CD14-positive monocyte (primary cell): ENCODE measurements at regions not wholly inside any gene's neighbourhood (a gene's known extent, or its start where the extent isn't known, plus 50 kb on each side); places are given as distances from the start of the nearest gene placed in this dataset.

Experiments
- DNase-seq, 3 donors: peaks; one replicate each; pipeline ENCODE4 v3.0.0-alpha.2; 2011 to 2022
- H2AFZ ChIP-seq: 2 replicates; pipeline ENCODE4 v1.6.0; 2012; ENCODE audit warnings: mild to moderate bottlenecking, low read depth, low read length, inconsistent platforms; ENCODE audit not compliant: insufficient read depth, poor library complexity, severe bottlenecking
- H3K27ac ChIP-seq, 2 donors: 1 replicate in 1 of 2; 2 replicates in 1 of 2; pipeline ENCODE4 v1.5.1; 2012 to 2013; ENCODE audit warnings: low read length in 2 of 2, control low read depth in 1 of 2, inconsistent platforms in 1 of 2, low read depth in 1 of 2, mild to moderate bottlenecking in 1 of 2
- H3K27me3 ChIP-seq, 2 donors: one replicate each; pipeline versions ENCODE4 v1.6.0 to v1.6.1; 2011 to 2013; ENCODE audit warnings: low read length in 2 of 2; ENCODE audit not compliant: control insufficient read depth in 2 of 2, insufficient read depth in 2 of 2
- H3K36me3 ChIP-seq, 2 donors: replicated peaks in 1 of 2; 1 replicate in 1 of 2; 2 replicates in 1 of 2; pipeline versions ENCODE4 v1.5.1 to v1.6.1; 2012 to 2013; ENCODE audit warnings: low read length in 2 of 2, control low read depth in 1 of 2, inconsistent platforms in 1 of 2, mild to moderate bottlenecking in 1 of 2; ENCODE audit not compliant: insufficient read depth in 2 of 2, control insufficient read depth in 1 of 2
- H3K4me1 ChIP-seq, 2 donors: 1 replicate in 1 of 2; 2 replicates in 1 of 2; pipeline versions ENCODE4 v1.5.1 to v1.6.1; 2012 to 2013; ENCODE audit warnings: low read length in 2 of 2, control low read depth in 1 of 2, inconsistent platforms in 1 of 2, mild to moderate bottlenecking in 1 of 2, moderate library complexity in 1 of 2; ENCODE audit not compliant: insufficient read depth in 2 of 2, control insufficient read depth in 1 of 2
- H3K4me2 ChIP-seq: replicated peaks from 2 replicates; pipeline ENCODE3; 2012; ENCODE audit warnings: low read length, moderate library complexity, mild to moderate bottlenecking; ENCODE audit not compliant: poor library complexity, severe bottlenecking; ENCODE audit errors: extremely low read depth
- H3K4me3 ChIP-seq, 3 experiments: fragments of 200-600 bp in 1 of 3; sonication (generic) in 1 of 3; replicated peaks in 1 of 3; 1 replicate in 2 of 3; 2 replicates in 1 of 3; pipeline ENCODE4 v1.5.1; 2011 to 2013; ENCODE audit warnings: low read length in 3 of 3, mild to moderate bottlenecking in 3 of 3, control low read depth in 2 of 3, low read depth in 2 of 3, inconsistent platforms in 1 of 3, moderate library complexity in 1 of 3
- H3K79me2 ChIP-seq: 2 replicates; pipeline ENCODE4 v1.6.0; 2012; ENCODE audit warnings: mild to moderate bottlenecking, control low read depth, inconsistent platforms, low read length, moderate library complexity; ENCODE audit not compliant: insufficient read depth
- H3K9ac ChIP-seq: 2 replicates; pipeline ENCODE4 v1.6.0; 2017; ENCODE audit warnings: low read length, mild to moderate bottlenecking; ENCODE audit not compliant: insufficient read depth, poor library complexity, severe bottlenecking
- H3K9me3 ChIP-seq, 2 donors: replicated peaks in 1 of 2; 1 replicate in 1 of 2; 2 replicates in 1 of 2; pipeline versions ENCODE4 v1.5.1 to v1.6.1; 2012 to 2013; ENCODE audit warnings: low read length in 2 of 2, control low read depth in 1 of 2; ENCODE audit not compliant: control insufficient read depth in 1 of 2, insufficient read depth in 1 of 2
- H4K20me1 ChIP-seq: 2 replicates; pipeline ENCODE4 v1.6.0; 2012; ENCODE audit warnings: mild to moderate bottlenecking, low read length, control low read depth, moderate library complexity; ENCODE audit not compliant: insufficient read depth
- H3K27ac Mint-ChIP-seq, 7 donors: one replicate each; pipeline ENCODE4 v1.8.0; 2020; ENCODE audit warnings: mild to moderate bottlenecking in 7 of 7, mixed read lengths in 7 of 7, moderate library complexity in 6 of 7, inconsistent platforms in 2 of 7
- H3K27me3 Mint-ChIP-seq, 3 donors: one replicate each; pipeline ENCODE4 v1.8.0; 2021 to 2022; ENCODE audit warnings: low read depth in 3 of 3, mild to moderate bottlenecking in 3 of 3, mixed read lengths in 3 of 3, moderate library complexity in 3 of 3, inconsistent platforms in 1 of 3
- H3K36me3 Mint-ChIP-seq, 2 donors: one replicate each; pipeline ENCODE4 v1.8.0; 2020; ENCODE audit warnings: mixed read lengths in 2 of 2, inconsistent platforms in 1 of 2, mild to moderate bottlenecking in 1 of 2
- H3K4me1 Mint-ChIP-seq: one replicate; pipeline ENCODE4 v1.8.0; 2020; ENCODE audit warnings: mild to moderate bottlenecking, mixed read lengths
- H3K4me3 Mint-ChIP-seq, 2 donors: one replicate each; pipeline ENCODE4 v1.8.0; 2020; ENCODE audit warnings: mild to moderate bottlenecking in 2 of 2, mixed read lengths in 2 of 2, moderate library complexity in 1 of 2
- H3K9me3 Mint-ChIP-seq, 7 donors: one replicate each; pipeline ENCODE4 v1.8.0; 2020 to 2022; ENCODE audit warnings: mixed read lengths in 7 of 7, mild to moderate bottlenecking in 6 of 7, moderate library complexity in 6 of 7, inconsistent platforms in 2 of 7
- WGBS: methylation state at CpG from one replicate; pipeline ENCODE4 v1.1.5; 2013; ENCODE audit warnings: missing lambda C conversion rate; ENCODE audit not compliant: insufficient coverage; 5-methylcytosine and 5-hydroxymethylcytosine counted together
- intact Hi-C, 2 donors: fragments of 100-400 bp; cut with micrococcal nuclease; formaldehyde crosslinking; loops; one replicate each; pipeline versions ENCODE4 v1.15.0 to v1.15.1; 2023
- TF ChIP-seq, protein P1 (sequence below): fragments of 200-600 bp; IDR thresholded peaks from one replicate; pipeline ENCODE4 v1.8.0; 2022; ENCODE audit warnings: antibody characterized with exemption, mild to moderate bottlenecking

DNA sequence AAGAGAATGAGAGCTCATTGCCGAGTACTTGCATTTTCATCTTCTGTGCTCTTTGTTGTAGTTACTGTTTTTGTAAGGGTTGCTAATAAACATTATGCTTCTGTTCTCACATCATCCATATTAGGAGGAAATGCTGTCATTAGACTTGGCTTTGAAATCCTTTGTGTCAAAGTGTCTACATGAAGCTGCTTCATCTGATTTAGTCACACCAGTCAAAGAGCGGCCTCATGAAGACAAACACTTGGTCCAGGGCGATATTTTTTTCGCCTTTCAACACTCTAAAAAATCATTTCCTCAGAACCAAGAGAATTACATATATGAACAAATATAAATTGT lies 105.0 kb downstream of the SPRY2 start:
- no peak overlapping the region for H3K4me3 ChIP-seq
- TF ChIP-seq, protein P1, sequence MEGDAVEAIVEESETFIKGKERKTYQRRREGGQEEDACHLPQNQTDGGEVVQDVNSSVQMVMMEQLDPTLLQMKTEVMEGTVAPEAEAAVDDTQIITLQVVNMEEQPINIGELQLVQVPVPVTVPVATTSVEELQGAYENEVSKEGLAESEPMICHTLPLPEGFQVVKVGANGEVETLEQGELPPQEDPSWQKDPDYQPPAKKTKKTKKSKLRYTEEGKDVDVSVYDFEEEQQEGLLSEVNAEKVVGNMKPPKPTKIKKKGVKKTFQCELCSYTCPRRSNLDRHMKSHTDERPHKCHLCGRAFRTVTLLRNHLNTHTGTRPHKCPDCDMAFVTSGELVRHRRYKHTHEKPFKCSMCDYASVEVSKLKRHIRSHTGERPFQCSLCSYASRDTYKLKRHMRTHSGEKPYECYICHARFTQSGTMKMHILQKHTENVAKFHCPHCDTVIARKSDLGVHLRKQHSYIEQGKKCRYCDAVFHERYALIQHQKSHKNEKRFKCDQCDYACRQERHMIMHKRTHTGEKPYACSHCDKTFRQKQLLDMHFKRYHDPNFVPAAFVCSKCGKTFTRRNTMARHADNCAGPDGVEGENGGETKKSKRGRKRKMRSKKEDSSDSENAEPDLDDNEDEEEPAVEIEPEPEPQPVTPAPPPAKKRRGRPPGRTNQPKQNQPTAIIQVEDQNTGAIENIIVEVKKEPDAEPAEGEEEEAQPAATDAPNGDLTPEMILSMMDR: no peak
- WGBS: no CpG with 5 or more reads among the region's 4 CpGs
- H3K27ac Mint-ChIP-seq: peak overlapping the region in 5 of 7 donors; percentile 64 to 88 (median 72)
- peak overlapping the region in 1 of 2 donors; percentile 63 for H3K4me3 Mint-ChIP-seq
- no peaks in the 10 kb centered on the region for H3K9me3 ChIP-seq
- no peaks in the 10 kb centered on the region for H3K27me3 ChIP-seq
- no peaks in the 10 kb centered on the region for H3K36me3 ChIP-seq
- H3K27ac ChIP-seq: no peak overlapping the region
- H4K20me1 ChIP-seq: no peaks in the 10 kb centered on the region
- no peak overlapping the region for H3K9ac ChIP-seq
- peaks cover 15% of the 10 kb centered on the region for H3K4me1 Mint-ChIP-seq
- intact Hi-C loops: no loop called here
- H3K9me3 Mint-ChIP-seq: no peaks in the 10 kb centered on the region
- H3K79me2 ChIP-seq: no peaks in the 10 kb centered on the region
- DNase-seq: peak; percentile 15 to 35 (median 31)
- peaks cover 14 to 15% of the 10 kb centered on the region in 2 donors for H3K4me1 ChIP-seq
- no peaks in the 10 kb centered on the region for H3K36me3 Mint-ChIP-seq
- no peak overlapping the region for H3K4me2 ChIP-seq
- no peak overlapping the region for H2AFZ ChIP-seq
- peaks cover 0 to 4% (median 0%) of the 10 kb centered on the region in 3 donors for H3K27me3 Mint-ChIP-seq

DNA sequence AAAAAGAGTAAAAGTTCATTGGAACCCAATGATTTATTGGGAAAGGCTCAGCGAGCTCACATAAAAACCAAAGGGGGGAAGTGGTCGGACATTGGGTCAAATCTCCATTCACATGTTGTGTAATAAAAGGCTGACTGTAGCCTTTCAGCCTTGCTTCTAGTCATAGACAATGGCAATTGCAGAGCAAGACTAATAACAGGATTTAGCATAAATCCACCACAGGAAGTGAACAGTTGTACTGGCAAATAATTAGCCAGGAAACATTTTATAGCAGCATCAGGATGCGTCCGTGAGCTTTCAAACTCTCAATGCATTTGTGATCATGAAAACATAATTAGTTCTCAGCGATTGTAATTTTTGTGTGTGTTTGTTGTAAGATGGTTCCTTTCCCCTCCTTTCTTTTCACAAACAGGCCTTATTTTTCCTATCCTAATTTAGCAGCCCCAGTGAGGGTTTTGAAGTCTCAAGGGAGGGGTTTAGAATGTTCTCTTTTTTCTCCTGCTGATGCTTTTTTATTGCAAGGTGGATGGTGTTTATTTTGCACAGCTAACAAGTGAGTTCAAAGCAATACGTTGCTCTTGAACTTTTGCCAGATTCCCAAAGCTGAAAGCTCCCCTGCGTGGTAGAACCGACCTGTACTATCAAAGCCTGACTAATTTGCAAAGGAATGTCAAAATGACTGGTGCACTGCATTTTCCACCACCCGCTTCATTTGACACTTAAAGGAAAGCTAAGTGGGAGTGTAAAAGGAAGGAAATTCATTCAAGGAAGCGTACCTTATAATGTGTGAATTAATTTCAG lies 105.6 kb downstream of the SPRY2 start:
- H3K4me2 ChIP-seq: peak overlapping the region; percentile 31
- H3K9me3 ChIP-seq: no peaks in the 10 kb centered on the region
- 32% methylated on average over 3 of the region's 10 CpGs for WGBS

More for the DNA sequence above, 105.6 kb downstream of the SPRY2 start:
- H3K36me3 ChIP-seq: no peaks in the 10 kb centered on the region
- peak overlapping the region in 1 of 2 donors; percentile 37 for H3K27ac ChIP-seq
- H3K79me2 ChIP-seq: no peaks in the 10 kb centered on the region
- H4K20me1 ChIP-seq: no peaks in the 10 kb centered on the region
- H3K9ac ChIP-seq: no peak overlapping the region
- Mint-ChIP-seq H3K36me3 (no peaks in the 10 kb centered on the region), H3K27ac (peak overlapping the region in 6 of 7 donors; percentile 19 to 88 (median 70)), H3K4me3 (peak overlapping the region; percentile 4 to 63), H3K9me3 (peaks cover 0 to 3% (median 0%) of the 10 kb centered on the region in 7 donors), H3K27me3 (peaks cover 0 to 4% (median 0%) of the 10 kb centered on the region in 3 donors), H3K4me1 (peaks cover 15% of the 10 kb centered on the region)
- TF ChIP-seq, protein P1: no peak
- DNase-seq: peak; percentile 52 to 63 (median 60)
- intact Hi-C loops: no loop called here
- peaks cover 14 to 15% of the 10 kb centered on the region in 2 donors for H3K4me1 ChIP-seq
- H3K27me3 ChIP-seq: no peaks in the 10 kb centered on the region
- H3K4me3 ChIP-seq: peak overlapping the region in 1 of 3 experiments; percentile 15
- no peak overlapping the region for H2AFZ ChIP-seq
